Spleen (tissue), 11 donors: ENCODE measurements at regions not wholly inside any gene's neighbourhood (a gene's known extent, or its start where the extent isn't known, plus 50 kb on each side); places are given as distances from the start of the nearest gene placed in this dataset.

Experiments used
- DNase-seq: peaks from one replicate; pipeline ENCODE4 v3.0.0-alpha.2; 2020
- H3K27ac ChIP-seq, 8 donors: fragments of 200-600 bp; sonication (generic) in 7 of 8; 1 replicate in 4 of 8; 2 replicates in 4 of 8; pipeline versions ENCODE4 v1.5.0 to v1.8.0; 2016 to 2021; ENCODE audit warnings: inconsistent platforms in 4 of 8, mild to moderate bottlenecking in 4 of 8, moderate library complexity in 1 of 8
- H3K27me3 ChIP-seq, 7 donors: fragments of 200-600 bp; sonication (generic) in 6 of 7; replicated peaks in 1 of 7; 1 replicate in 4 of 7; 2 replicates in 3 of 7; pipeline versions ENCODE4 v1.5.0 to v1.8.0; 2016 to 2021; ENCODE audit warnings: inconsistent platforms in 3 of 7, mild to moderate bottlenecking in 1 of 7
- H3K36me3 ChIP-seq, 6 donors: fragments of 200-600 bp; sonication (generic) in 5 of 6; 1 replicate in 4 of 6; 2 replicates in 2 of 6; pipeline versions ENCODE4 v1.5.0 to v1.8.0; 2016 to 2021; ENCODE audit warnings: inconsistent platforms in 2 of 6
- H3K4me1 ChIP-seq, 6 donors: fragments of 200-600 bp; sonication (generic) in 5 of 6; 1 replicate in 3 of 6; 2 replicates in 3 of 6; pipeline versions ENCODE4 v1.5.0 to v1.8.0; 2016 to 2021; ENCODE audit warnings: inconsistent platforms in 3 of 6
- H3K4me3 ChIP-seq, 8 donors: fragments of 200-600 bp; sonication (generic) in 7 of 8; 1 replicate in 4 of 8; 2 replicates in 4 of 8; pipeline versions ENCODE4 v1.5.0 to v1.8.0; 2016 to 2021; ENCODE audit warnings: inconsistent platforms in 4 of 8, mild to moderate bottlenecking in 4 of 8, moderate library complexity in 2 of 8
- H3K9me3 ChIP-seq, 8 donors: fragments of 200-600 bp; sonication (generic) in 7 of 8; 1 replicate in 4 of 8; 2 replicates in 4 of 8; pipeline versions ENCODE4 v1.5.0 to v1.8.0; 2016 to 2021; ENCODE audit warnings: inconsistent platforms in 4 of 8
- CTCF ChIP-seq, 11 experiments: fragments of 200-600 bp in 7 of 11; fragments of 450-650 bp in 4 of 11; sonication (generic) in 4 of 11; IDR thresholded peaks in 8 of 11; conservative IDR thresholded peaks in 3 of 11; 1 replicate in 7 of 11; 2 replicates in 4 of 11; pipeline versions ENCODE4 v1.4.0 to v1.8.0; 2016 to 2021; ENCODE audit warnings: antibody characterized with exemption in 11 of 11, inconsistent platforms in 4 of 11, mild to moderate bottlenecking in 1 of 11
- POLR2A ChIP-seq, 3 donors: fragments of 450-650 bp; IDR thresholded peaks; one replicate each; pipeline ENCODE4 v1.5.1; 2017; ENCODE audit warnings: antibody characterized with exemption in 3 of 3, mild to moderate bottlenecking in 1 of 3
- POLR2AphosphoS5 ChIP-seq, 3 donors: sonication (generic); formaldehyde crosslinking; IDR thresholded peaks; one replicate each; pipeline ENCODE4 v1.5.1; 2017; ENCODE audit warnings: antibody characterized with exemption in 3 of 3
- WGBS, 5 donors: extraction: QIAGEN DNeasy Blood & Tissue Kit in 3 of 5; methylation state at CpG; one replicate each; pipeline versions ENCODE4 v1.1.5 to v1.1.7; 2013 to 2018; 5-methylcytosine and 5-hydroxymethylcytosine counted together
- intact Hi-C: fragments of 100-400 bp; cut with DNase I; formaldehyde crosslinking; loops from one replicate; pipeline ENCODE4 v1.15.0; 2023; ENCODE audit warnings: low total_unique reads
- donor health status: healthy with polysubstance abuse.
- donor health status: DM: no; HTN: no; CAD: no; lungs with moderate emphysema.
- donor health status: DM: no; HTN: no; CAD: no.
- donor health status: Bipolar disorder and iron deficiency.
- donor health status: healthy.
- donor health status: DM: no; HTN: no; CAD: no.
- donor health status: DM: yes; HTN: yes; CAD: no.

GRCh38 chr4:114100288-114101031 lies 121.0 kb upstream of the ARSJ start:
- 76 to 90% (median 81%) methylated on average over 6 of the region's 6 CpGs for WGBS, 5 donors
- DNase-seq: no peak
- Histone ChIP-seq H3K27ac (no peak overlapping the region), H3K36me3 (no peaks in the 10 kb centered on the region), H3K9me3 (no peaks in the 10 kb centered on the region), H3K4me1 (no peaks in the 10 kb centered on the region), H3K4me3 (no peak overlapping the region), H3K27me3 (peaks cover 0 to 7% (median 0%) of the 10 kb centered on the region in 7 donors)
- intact Hi-C loops: no loop called here
- no peak for TF ChIP-seq POLR2AphosphoS5 (IDR thresholded peaks at IDR 0.05)
- no peak for TF ChIP-seq CTCF (IDR thresholded peaks at IDR 0.05 in 8 of 11, conservative IDR thresholded peaks at IDR 0.05 in 3 of 11)
- TF ChIP-seq POLR2A (IDR thresholded peaks at IDR 0.05): no peak

DNA sequence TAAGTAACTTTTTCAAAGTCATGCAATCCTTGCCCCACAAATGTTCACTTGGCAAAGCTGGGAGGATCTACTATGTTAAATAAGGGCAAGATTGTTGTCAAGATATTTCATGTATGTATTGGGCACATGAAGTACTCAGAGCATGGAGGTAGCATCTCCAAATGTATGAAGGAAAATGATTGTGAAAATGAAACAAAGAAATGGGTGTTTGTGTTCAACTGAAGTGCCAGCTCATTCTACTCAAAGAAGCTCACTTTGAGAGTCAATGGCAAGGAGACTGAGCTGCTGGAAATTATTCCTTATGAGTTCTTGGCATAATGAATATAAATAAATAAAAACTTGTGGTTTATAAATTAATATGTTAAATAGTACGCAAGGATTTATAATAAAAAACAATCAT lies 124.5 kb upstream of the ARSJ start:
- Histone ChIP-seq H3K4me3 (no peak overlapping the region), H3K27me3 (peaks cover 0 to 7% (median 0%) of the 10 kb centered on the region in 7 donors), H3K9me3 (no peaks in the 10 kb centered on the region), H3K36me3 (no peaks in the 10 kb centered on the region), H3K27ac (no peak overlapping the region), H3K4me1 (no peaks in the 10 kb centered on the region)
- no peak for DNase-seq
- 88 to 100% (median 97%) methylated on average over 1 of the region's 1 CpG for WGBS, 5 donors
- intact Hi-C loops: no loop called here
- TF ChIP-seq POLR2AphosphoS5 (IDR thresholded peaks at IDR 0.05) (no peak), POLR2A (IDR thresholded peaks at IDR 0.05) (no peak), CTCF (IDR thresholded peaks at IDR 0.05 in 8 of 11, conservative IDR thresholded peaks at IDR 0.05 in 3 of 11) (no peak)

DNA sequence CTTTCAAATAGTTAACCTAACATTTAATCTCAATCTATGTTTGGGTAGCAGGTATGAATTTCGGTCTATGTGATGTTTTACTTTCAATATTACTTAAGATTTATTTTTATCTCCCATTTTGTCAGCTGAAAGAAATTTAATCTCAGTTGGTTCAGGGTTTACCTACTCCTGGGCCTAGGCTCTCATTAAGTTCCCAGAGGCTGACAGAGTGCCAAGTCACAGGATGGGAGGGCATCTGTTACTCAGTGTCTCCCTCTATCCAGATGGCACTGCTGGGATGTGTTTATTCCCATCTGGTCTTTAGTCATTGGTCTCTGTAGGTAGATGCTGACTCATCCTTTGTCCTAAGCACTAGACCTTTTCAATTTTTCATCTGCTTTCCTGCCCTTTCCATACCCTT lies 129.4 kb upstream of the ARSJ start:
- Histone ChIP-seq H3K36me3 (no peaks in the 10 kb centered on the region), H3K4me1 (no peaks in the 10 kb centered on the region), H3K27me3 (peaks cover 0 to 7% (median 0%) of the 10 kb centered on the region in 7 donors), H3K9me3 (no peaks in the 10 kb centered on the region), H3K4me3 (no peak overlapping the region), H3K27ac (no peak overlapping the region)
- intact Hi-C loops: no loop called here
- DNase-seq: no peak
- no peak for TF ChIP-seq POLR2AphosphoS5 (IDR thresholded peaks at IDR 0.05)
- no peak for TF ChIP-seq POLR2A (IDR thresholded peaks at IDR 0.05)
- TF ChIP-seq CTCF (IDR thresholded peaks at IDR 0.05 in 8 of 11, conservative IDR thresholded peaks at IDR 0.05 in 3 of 11): no peak
- WGBS, 5 donors: 73 to 91% (median 78%) methylated on average over 1 of the region's 1 CpG

- WGBS, 5 donors: 70 to 96% (median 91%) methylated on average over 1 of the region's 1 CpG
- intact Hi-C loops: no loop called here
- Histone ChIP-seq H3K36me3 (no peaks in the 10 kb centered on the region), H3K9me3 (no peaks in the 10 kb centered on the region), H3K4me1 (no peaks in the 10 kb centered on the region), H3K27me3 (peaks cover 0 to under 1% (median 0%) of the 10 kb centered on the region in 7 donors), H3K4me3 (no peak overlapping the region), H3K27ac (no peak overlapping the region)
- TF ChIP-seq POLR2A (IDR thresholded peaks at IDR 0.05) (no peak), CTCF (IDR thresholded peaks at IDR 0.05 in 8 of 11, conservative IDR thresholded peaks at IDR 0.05 in 3 of 11) (no peak), POLR2AphosphoS5 (IDR thresholded peaks at IDR 0.05) (no peak)
- DNase-seq: no peak
Observed at GRCh38 chr4:114109776-114110175, 130.3 kb upstream of the ARSJ start.
